Suppressor macrophage (primary cell): ENCODE measurements at regions not wholly inside any gene's neighbourhood (a gene's known extent, or its start where the extent isn't known, plus 50 kb on each side); places are given as distances from the start of the nearest gene placed in this dataset.
"Not testable (repeated sequence)": the region's sequence is repeated elsewhere in the genome, so short reads cannot be mapped to it uniquely, and the experiment has no call there.

Source experiments
- DNase-seq, 4 experiments: peaks; one replicate each; pipeline ENCODE4 v3.0.0-alpha.2; 2020 to 2022

DNA sequence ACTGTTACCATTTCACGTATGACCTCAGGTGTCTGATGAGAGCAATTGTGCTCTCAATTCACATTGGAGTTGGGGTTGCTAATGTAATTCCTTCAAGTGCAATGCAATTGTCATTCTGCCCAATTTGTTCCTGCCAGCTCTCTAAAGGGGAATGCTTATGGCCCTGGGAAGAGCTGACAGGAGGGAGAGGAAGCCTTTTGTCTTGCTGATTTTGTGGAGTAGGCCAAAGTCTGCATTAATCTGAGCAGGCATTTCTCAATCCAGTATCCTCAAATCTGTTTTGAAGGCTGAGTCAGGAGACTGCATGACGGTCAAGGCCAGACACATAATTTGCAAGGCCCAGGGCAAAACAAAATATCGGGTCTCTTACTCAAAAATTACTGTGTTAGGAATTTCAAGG lies 326.4 kb upstream of the SPHKAP start:
- no peak for DNase-seq

DNA sequence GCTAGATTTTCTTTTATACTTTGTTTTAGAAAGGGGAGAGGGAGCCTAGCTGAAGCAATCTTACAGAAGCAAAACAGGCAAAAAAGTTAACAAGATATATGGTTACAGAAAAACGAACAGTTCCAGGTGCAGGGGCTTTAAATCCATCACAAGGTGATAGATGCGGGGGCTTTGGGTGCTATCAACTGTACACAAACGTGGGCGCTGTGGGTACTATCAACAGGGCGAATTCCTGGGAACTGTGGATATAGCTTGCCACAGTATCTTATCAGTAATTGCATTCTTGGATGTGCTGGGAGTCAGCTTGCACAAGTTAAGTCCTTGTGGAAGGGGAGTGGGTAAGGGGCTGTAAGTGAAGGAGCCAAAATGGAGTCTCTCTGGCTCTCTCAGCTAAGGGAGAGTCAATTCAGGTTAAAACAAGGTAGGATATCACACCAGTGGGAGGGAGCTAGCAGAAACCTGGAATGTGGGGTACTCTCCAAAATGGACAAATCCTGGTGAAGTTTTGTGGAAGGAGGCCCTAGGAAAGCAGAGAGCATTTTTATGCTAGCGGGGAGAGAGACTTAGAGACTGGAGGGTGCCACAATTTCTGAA lies 325.8 kb upstream of the SPHKAP start:
- no peak for DNase-seq

DNA sequence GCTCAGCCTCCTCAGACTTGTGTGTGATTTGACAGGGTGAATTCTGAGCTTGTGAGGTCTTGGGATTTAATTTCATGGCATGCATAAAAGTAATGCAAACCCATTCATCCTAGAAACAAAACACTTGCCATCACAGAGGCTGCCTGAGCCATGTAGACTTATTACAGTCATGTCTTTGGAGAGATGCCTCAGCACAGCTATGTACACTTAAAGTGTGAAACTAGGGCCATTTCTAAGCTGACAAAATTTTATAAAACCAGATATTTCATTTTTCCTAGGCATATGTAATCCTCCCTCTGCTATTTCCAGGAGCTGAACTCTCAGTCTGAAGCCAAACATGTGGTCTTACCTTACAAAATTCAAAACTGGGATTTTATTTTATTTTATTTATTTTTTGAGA lies 322.2 kb upstream of the SPHKAP start:
- no peak for DNase-seq

- DNase-seq, result no peak
These were observed 312.4 kb upstream of the SPHKAP start for GRCh38 chr2:228493852-228494251.

DNA sequence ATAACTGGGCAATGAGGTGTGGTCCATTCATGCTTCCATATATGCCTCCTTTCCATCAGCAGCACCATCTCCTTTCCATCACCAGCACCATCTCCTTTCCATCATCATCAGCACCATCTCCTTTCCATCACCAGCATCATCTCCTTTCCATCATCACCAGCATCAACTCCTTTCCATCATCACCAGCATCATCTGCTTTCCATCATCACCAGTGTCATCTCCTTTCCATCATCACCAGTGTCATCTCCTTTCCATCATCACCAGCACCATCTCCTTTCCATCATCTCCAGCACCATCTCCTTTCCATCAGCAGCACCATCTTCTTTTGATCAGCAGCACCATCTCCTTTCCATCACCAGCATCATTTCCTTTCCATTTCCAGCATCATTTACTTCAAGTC lies 297.5 kb upstream of the SPHKAP start:
- DNase-seq, result no peak

GRCh38 chr2:228474466-228474865 lies 293.0 kb upstream of the SPHKAP start:
- DNase-seq, result no peak

DNA sequence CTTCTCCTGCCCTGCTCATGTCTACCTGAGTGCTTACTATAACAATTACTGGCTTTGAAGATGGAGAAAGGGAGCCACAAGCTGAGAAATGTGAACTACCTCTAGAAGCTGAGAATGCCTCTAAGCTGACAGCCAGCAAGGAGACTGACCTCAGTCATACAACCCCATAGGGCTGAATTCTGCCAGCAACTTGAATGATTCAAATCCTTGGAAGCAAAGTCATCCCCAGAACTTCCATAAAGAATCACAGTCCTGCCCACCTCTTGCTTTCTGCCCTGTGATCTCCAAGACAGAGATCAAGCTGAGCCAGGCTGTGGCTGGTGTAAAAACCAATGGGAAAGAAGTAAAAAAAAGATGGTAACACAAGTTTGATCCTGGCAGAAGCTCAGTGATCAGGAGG lies 288.2 kb upstream of the SPHKAP start:
- no peak for DNase-seq

- no peak for DNase-seq
These were observed 285.4 kb upstream of the SPHKAP start for GRCh38 chr2:228466851-228467250.

GRCh38 chr2:228465408-228465807 lies 283.9 kb upstream of the SPHKAP start:
- no peak for DNase-seq

GRCh38 chr2:228458364-228458763 lies 276.9 kb upstream of the SPHKAP start:
- no peak for DNase-seq

GRCh38 chr2:228447266-228447915 lies 265.9 kb upstream of the SPHKAP start:
- DNase-seq, result no peak

GRCh38 chr2:228446734-228447133 lies 265.2 kb upstream of the SPHKAP start:
- DNase-seq, result no peak

GRCh38 chr2:228444161-228444560 lies 262.7 kb upstream of the SPHKAP start:
- no peak for DNase-seq

GRCh38 chr2:228433721-228434120 lies 252.2 kb upstream of the SPHKAP start:
- no peak for DNase-seq

DNA sequence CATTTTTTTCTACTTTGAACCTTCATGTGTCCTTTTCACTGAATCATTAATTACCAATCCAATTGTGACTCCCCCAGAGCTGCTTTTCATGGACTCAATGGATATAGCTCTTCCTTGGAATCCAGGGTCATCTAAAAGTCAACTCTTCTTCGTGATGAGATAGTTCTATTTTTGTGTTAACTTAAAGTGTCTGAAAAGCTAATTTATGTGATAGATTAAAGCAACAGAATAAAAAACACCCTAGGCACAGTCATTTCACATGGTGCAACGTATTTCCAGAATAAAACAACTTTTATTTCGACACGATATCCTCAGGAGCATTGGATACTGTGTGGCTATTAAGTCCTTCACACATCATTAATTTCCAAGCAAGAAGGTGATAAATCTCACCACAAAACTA lies 250.6 kb upstream of the SPHKAP start:
- no peak for DNase-seq

DNA sequence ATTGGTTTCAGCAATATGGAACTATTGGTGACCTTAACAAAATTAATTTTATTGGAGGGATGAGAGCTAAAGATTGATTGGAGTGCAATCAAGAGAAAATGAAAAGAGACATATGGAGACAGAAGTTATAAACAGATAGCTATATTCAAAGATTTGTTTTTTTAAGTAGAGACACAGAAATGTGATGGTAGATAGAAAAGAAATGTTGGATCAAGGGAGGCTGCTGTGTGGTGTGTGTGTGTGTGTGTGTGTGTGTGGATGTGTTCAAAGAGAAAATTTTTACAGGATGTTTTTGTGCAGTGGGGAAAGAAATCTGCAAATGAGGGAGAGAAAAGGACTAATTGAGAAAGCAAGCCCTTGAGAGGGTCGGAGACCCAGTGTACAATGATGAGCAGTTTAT lies 249.5 kb upstream of the SPHKAP start:
- DNase-seq, result no peak

DNA sequence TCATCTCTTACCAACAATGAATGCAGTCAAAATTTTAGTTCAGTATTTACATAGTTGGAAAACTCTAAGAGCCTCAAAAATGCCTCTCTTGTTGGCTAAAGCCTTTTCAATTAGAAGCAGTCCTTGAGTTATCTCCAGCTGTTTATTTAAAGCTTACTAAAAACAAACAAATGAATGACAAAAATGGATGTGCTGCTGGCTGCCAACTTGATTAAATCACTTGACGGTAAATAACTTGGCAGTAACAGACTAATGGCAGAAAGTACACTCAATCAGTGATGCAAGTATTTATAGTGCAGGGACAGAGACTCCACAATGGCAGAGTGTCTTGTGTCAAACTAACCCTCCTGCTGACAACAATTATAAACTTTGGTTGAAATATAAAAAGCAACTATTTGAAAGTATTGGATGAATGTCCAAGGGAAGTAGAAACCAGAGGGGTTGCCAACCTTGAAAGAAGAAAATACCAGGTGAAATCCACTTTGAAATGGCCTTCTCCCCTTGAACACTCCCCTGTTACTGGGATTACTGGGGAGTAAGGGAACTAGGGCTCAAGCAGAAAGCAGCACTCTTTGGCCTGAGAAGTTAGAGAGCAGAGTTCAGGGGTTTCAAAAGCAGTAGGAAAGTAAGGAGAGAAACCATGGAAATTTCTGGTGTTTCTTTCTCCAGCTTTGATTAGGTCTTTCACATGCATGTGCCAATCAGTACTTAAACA lies 245.2 kb upstream of the SPHKAP start:
- DNase-seq, result no peak

- DNase-seq, result not testable (repeated sequence)
These were observed 244.0 kb upstream of the SPHKAP start for GRCh38 chr2:228425411-228426060.

DNA sequence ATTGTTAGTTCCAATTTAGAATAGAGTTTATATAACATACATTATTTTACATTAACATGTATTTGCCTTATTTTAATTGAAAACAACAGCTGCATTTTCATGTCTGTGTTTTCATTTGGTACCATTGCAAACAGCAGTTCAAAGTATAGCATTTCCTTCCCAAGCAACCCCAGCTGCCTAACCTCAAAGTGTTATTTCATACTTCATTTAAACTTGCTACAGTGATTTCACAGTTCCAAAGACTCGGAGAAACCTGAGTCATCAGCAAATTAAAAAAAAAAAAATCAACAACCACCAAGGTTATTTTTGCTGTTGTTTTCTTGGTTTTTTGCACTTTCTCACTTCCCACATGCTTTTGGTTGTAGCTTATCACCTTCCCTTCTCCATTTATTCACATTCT lies 236.5 kb upstream of the SPHKAP start:
- DNase-seq, result no peak

DNA sequence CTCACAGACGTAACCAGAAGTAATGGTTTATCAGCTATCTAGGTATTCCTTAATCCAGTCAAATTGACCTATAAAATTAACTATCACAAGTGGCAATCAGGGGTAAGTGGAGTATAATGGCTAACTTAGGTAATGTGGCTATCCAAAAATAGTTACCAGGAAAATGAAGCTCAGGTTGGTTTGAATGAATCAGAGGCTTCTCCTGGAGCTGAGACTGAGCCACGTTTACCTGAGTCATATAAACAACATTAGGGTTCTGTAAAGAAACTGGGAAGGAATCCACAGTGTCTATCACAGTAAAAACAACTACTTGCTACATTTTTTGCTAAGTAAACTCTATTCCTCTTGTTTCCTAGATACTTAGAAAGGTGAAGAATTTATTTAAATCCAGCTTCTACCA lies 236.0 kb upstream of the SPHKAP start:
- DNase-seq, result no peak

- no peak for DNase-seq
These were observed 228.6 kb upstream of the SPHKAP start for GRCh38 chr2:228410061-228410460.

GRCh38 chr2:228409493-228409892 lies 228.0 kb upstream of the SPHKAP start:
- DNase-seq, result no peak

- DNase-seq, result no peak
These were observed 227.2 kb upstream of the SPHKAP start for GRCh38 chr2:228408529-228409227.
